HEK293 (cell line): ENCODE measurements at regions not wholly inside any gene's neighbourhood (a gene's known extent, or its start where the extent isn't known, plus 50 kb on each side); places are given as distances from the start of the nearest gene placed in this dataset.

Experiments
- CTCF ChIA-PET: fragments of 350-600 bp; formaldehyde crosslinking; extraction: SDS; loops from one replicate; lab custom pipeline; 2021; ENCODE audit warnings: antibody characterized with exemption; lab: Yijun Ruan, JAX
- POLR2A ChIA-PET: fragments of 300-600 bp; formaldehyde crosslinking; extraction: SDS; loops from one replicate; lab custom pipeline; 2020; ENCODE audit warnings: antibody characterized with exemption, inconsistent platforms; lab: Yijun Ruan, JAX
- H3K27ac ChIP-seq: fragments of 200-500 bp; sonication (Bioruptor generic); 2 replicates; pipeline ENCODE4 v1.5.1; 2014; ENCODE audit warnings: low read depth, low read length, control low read depth, inconsistent platforms; ENCODE audit errors: extremely low read depth
- H3K36me3 ChIP-seq, 2 experiments: fragments of 200-500 bp in 1 of 2; sonication (Bioruptor generic) in 1 of 2; 1 replicate in 1 of 2; 2 replicates in 1 of 2; pipeline ENCODE4 v1.5.1; 2014 to 2017; ENCODE audit warnings: inconsistent platforms in 2 of 2, low read length in 2 of 2; ENCODE audit not compliant: control insufficient read depth in 2 of 2, insufficient read depth in 1 of 2
- H3K4me1 ChIP-seq: fragments of 200-500 bp; sonication (Bioruptor generic); 2 replicates; pipeline ENCODE4 v1.5.1; 2014; ENCODE audit warnings: mild to moderate bottlenecking, low read length, inconsistent platforms; ENCODE audit not compliant: control insufficient read depth, insufficient read depth
- H3K4me3 ChIP-seq: 2 replicates; pipeline ENCODE4 v1.5.1; 2011; ENCODE audit warnings: low read depth, mild to moderate bottlenecking, control low read depth, low read length, moderate library complexity
- H3K9me3 ChIP-seq: fragments of 200-500 bp; sonication (Bioruptor generic); 2 replicates; pipeline ENCODE4 v1.5.1; 2014; ENCODE audit warnings: low read depth, low read length, inconsistent platforms; ENCODE audit not compliant: control insufficient read depth, insufficient read depth
- GLI2 ChIP-seq: fragments of 450-650 bp; formaldehyde crosslinking; IDR thresholded peaks from 2 replicates; pipeline ENCODE4; 2017; ENCODE audit warnings: missing biosample characterization, missing genetic modification characterization, low read depth, borderline replicate concordance
- SETDB1 ChIP-seq: IDR thresholded peaks from one replicate; pipeline ENCODE4 v1.6.1; 2017; ENCODE audit warnings: mild to moderate bottlenecking, low read length, moderate library complexity, mixed read lengths; ENCODE audit not compliant: insufficient read length
- TCF7L2 ChIP-seq: IDR thresholded peaks from 2 replicates; pipeline ENCODE4 v1.6.1; 2011; ENCODE audit warnings: low read depth, mild to moderate bottlenecking, inconsistent platforms, low read length, moderate library complexity, borderline replicate concordance
- TRIM28 ChIP-seq: IDR thresholded peaks from 2 replicates; pipeline ENCODE4 v1.6.1; 2011; ENCODE audit warnings: low read length, control low read depth, borderline replicate concordance
- YY1 ChIP-seq: fragments of 450-650 bp; formaldehyde crosslinking; IDR thresholded peaks from 2 replicates; pipeline ENCODE4 v1.5.1; 2018; ENCODE audit warnings: missing biosample characterization, missing genetic modification characterization
- ZBTB17 ChIP-seq: fragments of 450-650 bp; formaldehyde crosslinking; IDR thresholded peaks from 2 replicates; pipeline ENCODE4 v1.5.1; 2016; ENCODE audit warnings: missing biosample characterization, missing genetic modification characterization
- ZNF157 ChIP-seq: fragments of 450-650 bp; formaldehyde crosslinking; IDR thresholded peaks from 2 replicates; pipeline ENCODE4 v1.5.1; 2016; ENCODE audit warnings: missing biosample characterization, missing genetic modification characterization
- ZNF202 ChIP-seq: fragments of 450-650 bp; formaldehyde crosslinking; IDR thresholded peaks from 2 replicates; pipeline ENCODE4 v1.5.1; 2016; ENCODE audit warnings: missing biosample characterization, missing genetic modification characterization, borderline replicate concordance
- ZNF324 ChIP-seq: fragments of 450-650 bp; formaldehyde crosslinking; IDR thresholded peaks from 2 replicates; pipeline ENCODE4 v1.5.1; 2016; ENCODE audit warnings: missing biosample characterization, missing genetic modification characterization
- ZNF423 ChIP-seq: fragments of 450-650 bp; formaldehyde crosslinking; IDR thresholded peaks from 2 replicates; pipeline ENCODE4 v1.5.1; 2016; ENCODE audit warnings: missing biosample characterization, missing genetic modification characterization
- ZNF433 ChIP-seq: fragments of 450-650 bp; formaldehyde crosslinking; IDR thresholded peaks from 2 replicates; pipeline ENCODE4 v1.5.1; 2016; ENCODE audit warnings: missing biosample characterization, missing genetic modification characterization, low read depth
- ZNF501 ChIP-seq: fragments of 450-650 bp; formaldehyde crosslinking; IDR thresholded peaks from 2 replicates; pipeline ENCODE4 v1.5.1; 2016; ENCODE audit warnings: missing biosample characterization, missing genetic modification characterization
- ZNF558 ChIP-seq: fragments of 450-650 bp; formaldehyde crosslinking; IDR thresholded peaks from 2 replicates; pipeline ENCODE4 v1.5.1; 2016; ENCODE audit warnings: missing biosample characterization, missing genetic modification characterization
- ZNF561 ChIP-seq: fragments of 450-650 bp; IDR thresholded peaks from 2 replicates; pipeline ENCODE4 v1.5.1; 2018; ENCODE audit warnings: missing biosample characterization, missing genetic modification characterization, borderline replicate concordance
- ZNF623 ChIP-seq: fragments of 450-650 bp; formaldehyde crosslinking; IDR thresholded peaks from 2 replicates; pipeline ENCODE4 v1.5.1; 2016; ENCODE audit warnings: missing biosample characterization, missing genetic modification characterization
- ZNF629 ChIP-seq: fragments of 450-650 bp; formaldehyde crosslinking; IDR thresholded peaks from 2 replicates; pipeline ENCODE4 v1.5.1; 2017; ENCODE audit warnings: missing biosample characterization, missing genetic modification characterization
- ZNF747 ChIP-seq: fragments of 450-650 bp; formaldehyde crosslinking; IDR thresholded peaks from 2 replicates; pipeline ENCODE4 v1.5.1; 2016; ENCODE audit warnings: missing biosample characterization, missing genetic modification characterization
- ZNF792 ChIP-seq: fragments of 450-650 bp; formaldehyde crosslinking; IDR thresholded peaks from 2 replicates; pipeline ENCODE4 v1.5.1; 2016; ENCODE audit warnings: missing biosample characterization, missing genetic modification characterization
- TF ChIP-seq, protein P1 (sequence below): fragments of 450-650 bp; formaldehyde crosslinking; conservative IDR thresholded peaks from 2 replicates; pipeline ENCODE4 v1.5.1; 2016; ENCODE audit warnings: low read depth, missing biosample characterization, missing genetic modification characterization
- TF ChIP-seq, protein P2 (sequence below): fragments of 450-650 bp; formaldehyde crosslinking; IDR thresholded peaks from 2 replicates; pipeline ENCODE4 v1.5.1; 2016; ENCODE audit warnings: missing biosample characterization, missing genetic modification characterization
- TF ChIP-seq, protein P3 (sequence below): fragments of 450-650 bp; formaldehyde crosslinking; IDR thresholded peaks from 2 replicates; pipeline ENCODE4 v1.5.1; 2016; ENCODE audit warnings: missing biosample characterization, missing genetic modification characterization

GRCh38 chr5:128641861-128642260 lies 103.8 kb upstream of the FBN2 start (continued):
- TF ChIP-seq ZNF433 (tag by site-specific recombination) (no peak), YY1 (no peak), ZNF747 (no peak), ZBTB17 (tag by site-specific recombination) (no peak), ZNF202 (tag by site-specific recombination) (no peak)
- TF ChIP-seq, protein P1, sequence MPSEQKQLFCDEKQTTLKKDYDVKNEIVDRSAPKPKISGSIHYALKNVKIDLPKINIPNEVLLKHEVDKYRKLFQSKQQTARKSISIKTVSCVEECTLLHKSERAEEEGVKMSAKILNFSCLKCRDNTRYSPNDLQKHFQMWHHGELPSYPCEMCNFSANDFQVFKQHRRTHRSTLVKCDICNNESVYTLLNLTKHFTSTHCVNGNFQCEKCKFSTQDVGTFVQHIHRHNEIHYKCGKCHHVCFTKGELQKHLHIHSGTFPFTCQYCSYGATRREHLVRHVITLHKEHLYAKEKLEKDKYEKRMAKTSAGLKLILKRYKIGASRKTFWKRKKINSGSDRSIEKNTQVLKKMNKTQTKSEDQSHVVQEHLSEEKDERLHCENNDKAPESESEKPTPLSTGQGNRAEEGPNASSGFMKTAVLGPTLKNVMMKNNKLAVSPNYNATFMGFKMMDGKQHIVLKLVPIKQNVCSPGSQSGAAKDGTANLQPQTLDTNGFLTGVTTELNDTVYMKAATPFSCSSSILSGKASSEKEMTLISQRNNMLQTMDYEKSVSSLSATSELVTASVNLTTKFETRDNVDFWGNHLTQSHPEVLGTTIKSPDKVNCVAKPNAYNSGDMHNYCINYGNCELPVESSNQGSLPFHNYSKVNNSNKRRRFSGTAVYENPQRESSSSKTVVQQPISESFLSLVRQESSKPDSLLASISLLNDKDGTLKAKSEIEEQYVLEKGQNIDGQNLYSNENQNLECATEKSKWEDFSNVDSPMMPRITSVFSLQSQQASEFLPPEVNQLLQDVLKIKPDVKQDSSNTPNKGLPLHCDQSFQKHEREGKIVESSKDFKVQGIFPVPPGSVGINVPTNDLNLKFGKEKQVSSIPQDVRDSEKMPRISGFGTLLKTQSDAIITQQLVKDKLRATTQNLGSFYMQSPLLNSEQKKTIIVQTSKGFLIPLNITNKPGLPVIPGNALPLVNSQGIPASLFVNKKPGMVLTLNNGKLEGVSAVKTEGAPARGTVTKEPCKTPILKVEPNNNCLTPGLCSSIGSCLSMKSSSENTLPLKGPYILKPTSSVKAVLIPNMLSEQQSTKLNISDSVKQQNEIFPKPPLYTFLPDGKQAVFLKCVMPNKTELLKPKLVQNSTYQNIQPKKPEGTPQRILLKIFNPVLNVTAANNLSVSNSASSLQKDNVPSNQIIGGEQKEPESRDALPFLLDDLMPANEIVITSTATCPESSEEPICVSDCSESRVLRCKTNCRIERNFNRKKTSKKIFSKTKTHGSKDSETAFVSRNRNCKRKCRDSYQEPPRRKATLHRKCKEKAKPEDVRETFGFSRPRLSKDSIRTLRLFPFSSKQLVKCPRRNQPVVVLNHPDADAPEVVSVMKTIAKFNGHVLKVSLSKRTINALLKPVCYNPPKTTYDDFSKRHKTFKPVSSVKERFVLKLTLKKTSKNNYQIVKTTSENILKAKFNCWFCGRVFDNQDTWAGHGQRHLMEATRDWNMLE (tag by site-specific recombination), result no peak

- ChIA-PET CTCF (interaction anchor here (0.6 kb wide), 2 partner anchors 771 to 1208 kb away, joined by 3 to 5 read pairs; no protein-coding TSS in a partner anchor), POLR2A (interaction anchor here (0.9 kb wide), 1 partner anchor 11 kb away, joined by 3 read pairs; no protein-coding TSS in a partner anchor)
- H3K9me3 ChIP-seq, result no peaks in the 10 kb centered on the region; the same call in 1 of the 2 replicates
- no peak for TF ChIP-seq ZNF423 (tag by site-specific recombination)
- TF ChIP-seq ZNF792 (tag by site-specific recombination), result no peak
- no peak for TF ChIP-seq ZNF558
- no peak for TF ChIP-seq GLI2
- TF ChIP-seq, protein P2, sequence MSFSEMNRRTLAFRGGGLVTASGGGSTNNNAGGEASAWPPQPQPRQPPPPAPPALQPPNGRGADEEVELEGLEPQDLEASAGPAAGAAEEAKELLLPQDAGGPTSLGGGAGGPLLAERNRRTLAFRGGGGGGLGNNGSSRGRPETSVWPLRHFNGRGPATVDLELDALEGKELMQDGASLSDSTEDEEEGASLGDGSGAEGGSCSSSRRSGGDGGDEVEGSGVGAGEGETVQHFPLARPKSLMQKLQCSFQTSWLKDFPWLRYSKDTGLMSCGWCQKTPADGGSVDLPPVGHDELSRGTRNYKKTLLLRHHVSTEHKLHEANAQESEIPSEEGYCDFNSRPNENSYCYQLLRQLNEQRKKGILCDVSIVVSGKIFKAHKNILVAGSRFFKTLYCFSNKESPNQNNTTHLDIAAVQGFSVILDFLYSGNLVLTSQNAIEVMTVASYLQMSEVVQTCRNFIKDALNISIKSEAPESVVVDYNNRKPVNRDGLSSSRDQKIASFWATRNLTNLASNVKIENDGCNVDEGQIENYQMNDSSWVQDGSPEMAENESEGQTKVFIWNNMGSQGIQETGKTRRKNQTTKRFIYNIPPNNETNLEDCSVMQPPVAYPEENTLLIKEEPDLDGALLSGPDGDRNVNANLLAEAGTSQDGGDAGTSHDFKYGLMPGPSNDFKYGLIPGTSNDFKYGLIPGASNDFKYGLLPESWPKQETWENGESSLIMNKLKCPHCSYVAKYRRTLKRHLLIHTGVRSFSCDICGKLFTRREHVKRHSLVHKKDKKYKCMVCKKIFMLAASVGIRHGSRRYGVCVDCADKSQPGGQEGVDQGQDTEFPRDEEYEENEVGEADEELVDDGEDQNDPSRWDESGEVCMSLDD (tag by site-specific recombination), result no peak
- TF ChIP-seq SETDB1, result no peak
- TF ChIP-seq ZNF501, result no peak
- no peak for TF ChIP-seq TCF7L2
- no peak for TF ChIP-seq ZNF324
- TF ChIP-seq ZNF561 (tag by site-specific recombination), result no peak
- TF ChIP-seq ZNF623 (tag by site-specific recombination), result no peak
- no peak for TF ChIP-seq ZNF157
- TF ChIP-seq ZNF629 (tag by site-specific recombination), result no peak
- no peak for TF ChIP-seq TRIM28
- TF ChIP-seq, protein P3, sequence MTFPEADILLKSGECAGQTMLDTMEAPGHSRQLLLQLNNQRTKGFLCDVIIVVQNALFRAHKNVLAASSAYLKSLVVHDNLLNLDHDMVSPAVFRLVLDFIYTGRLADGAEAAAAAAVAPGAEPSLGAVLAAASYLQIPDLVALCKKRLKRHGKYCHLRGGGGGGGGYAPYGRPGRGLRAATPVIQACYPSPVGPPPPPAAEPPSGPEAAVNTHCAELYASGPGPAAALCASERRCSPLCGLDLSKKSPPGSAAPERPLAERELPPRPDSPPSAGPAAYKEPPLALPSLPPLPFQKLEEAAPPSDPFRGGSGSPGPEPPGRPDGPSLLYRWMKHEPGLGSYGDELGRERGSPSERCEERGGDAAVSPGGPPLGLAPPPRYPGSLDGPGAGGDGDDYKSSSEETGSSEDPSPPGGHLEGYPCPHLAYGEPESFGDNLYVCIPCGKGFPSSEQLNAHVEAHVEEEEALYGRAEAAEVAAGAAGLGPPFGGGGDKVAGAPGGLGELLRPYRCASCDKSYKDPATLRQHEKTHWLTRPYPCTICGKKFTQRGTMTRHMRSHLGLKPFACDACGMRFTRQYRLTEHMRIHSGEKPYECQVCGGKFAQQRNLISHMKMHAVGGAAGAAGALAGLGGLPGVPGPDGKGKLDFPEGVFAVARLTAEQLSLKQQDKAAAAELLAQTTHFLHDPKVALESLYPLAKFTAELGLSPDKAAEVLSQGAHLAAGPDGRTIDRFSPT, result no peak
- H3K4me1 ChIP-seq, result no peaks in the 10 kb centered on the region
- no peaks in the 10 kb centered on the region for H3K36me3 ChIP-seq
- H3K27ac ChIP-seq, result no peak overlapping the region
- H3K4me3 ChIP-seq, result no peak overlapping the region
Observed at GRCh38 chr5:128644863-128645262, 106.8 kb upstream of the FBN2 start.
